ENCODE measurements at regions not wholly inside any gene's neighbourhood (a gene's known extent, or its start where the extent isn't known, plus 50 kb on each side); places are given as distances from the start of the nearest gene placed in this dataset.

- CTCF ChIA-PET, result interaction anchor here (0.6 kb wide), 1 partner anchor 100 kb away, joined by 3 read pairs; no protein-coding TSS in a partner anchor
- H3K4me1 Mint-ChIP-seq (ENCODE audit: low read depth), result peaks cover 6% of the 10 kb centered on the region
- H3K27me3 Mint-ChIP-seq, result peaks cover 8% of the 10 kb centered on the region
- intact Hi-C loops (cut with micrococcal nuclease), result no loop called here
- POLR2A ChIA-PET, result no interaction called here
- no peak overlapping the region for H3K27ac Mint-ChIP-seq
- TF ChIP-seq CTCF (IDR thresholded peaks at IDR 0.05), result no peak
- H3K4me3 Mint-ChIP-seq, result no peak overlapping the region
- H3K9me3 Mint-ChIP-seq, result no peaks in the 10 kb centered on the region
- DNase-seq (no peak), ATAC-seq (no peak)
- no peaks in the 10 kb centered on the region for H3K36me3 Mint-ChIP-seq (ENCODE audit: low read depth)
Measured at GRCh38 chr7:25349283-25350017, 121.2 kb upstream of the NPVF start.

DNA sequence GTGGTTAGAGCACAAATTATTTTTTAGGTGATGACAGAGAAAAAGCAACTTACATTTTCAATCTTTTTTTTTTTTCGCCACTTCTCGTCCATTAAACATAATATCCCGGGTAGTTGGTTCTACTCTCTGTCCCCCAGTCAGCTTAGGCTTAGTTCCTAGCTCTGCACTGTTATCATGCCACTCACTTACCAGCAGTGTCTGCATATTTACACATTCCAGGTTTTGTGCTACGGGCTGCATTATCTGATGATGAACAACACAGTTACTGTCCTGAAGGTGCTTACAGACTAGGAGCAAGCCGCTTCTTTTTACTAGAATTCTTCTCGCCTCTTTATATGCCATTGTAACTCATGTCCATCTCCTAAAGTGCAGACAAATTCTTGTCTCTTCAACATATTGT is 121.8 kb upstream of the NPVF start:
- no peaks in the 10 kb centered on the region for H3K9me3 Mint-ChIP-seq
- H3K27me3 Mint-ChIP-seq, result peaks cover 8% of the 10 kb centered on the region
- no peak for DNase-seq
- no peaks in the 10 kb centered on the region for H3K36me3 Mint-ChIP-seq (ENCODE audit: low read depth)
- H3K27ac Mint-ChIP-seq, result no peak overlapping the region
- ATAC-seq, result no peak
- ChIA-PET CTCF (no interaction called here), POLR2A (no interaction called here)
- peaks cover 7% of the 10 kb centered on the region for H3K4me1 Mint-ChIP-seq (ENCODE audit: low read depth)
- no peak for TF ChIP-seq CTCF (IDR thresholded peaks at IDR 0.05)
- no peak overlapping the region for H3K4me3 Mint-ChIP-seq
- intact Hi-C loops (cut with micrococcal nuclease), result no loop called here

GRCh38 chr7:25351761-25352160 is 123.5 kb upstream of the NPVF start:
- no peak for TF ChIP-seq CTCF (IDR thresholded peaks at IDR 0.05)
- no peaks in the 10 kb centered on the region for H3K9me3 Mint-ChIP-seq
- POLR2A ChIA-PET, result interaction anchor here (0.6 kb wide), 1 partner anchor 175 kb away, joined by 3 read pairs; no protein-coding TSS in a partner anchor

DNA sequence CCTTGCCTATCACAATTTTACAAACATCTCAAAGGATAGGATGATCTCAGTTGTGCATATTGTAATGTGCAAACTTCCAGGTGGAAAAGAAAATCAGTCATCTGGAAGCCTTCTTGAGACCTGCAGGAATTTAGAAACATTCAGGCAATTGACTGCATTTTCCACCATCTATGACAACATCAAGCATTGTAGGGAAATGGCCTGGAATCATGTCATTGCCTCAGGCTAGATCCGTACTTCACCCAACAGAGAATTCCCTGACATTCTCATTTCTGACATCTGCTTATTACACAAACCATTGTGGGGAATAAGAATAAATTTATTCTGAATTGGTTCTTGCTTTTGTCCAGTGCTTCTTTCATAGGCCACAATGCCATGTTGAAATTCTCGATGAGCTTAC is 124.9 kb upstream of the NPVF start:
- ATAC-seq, result no peak
- peaks cover 7% of the 10 kb centered on the region for H3K27me3 Mint-ChIP-seq
- intact Hi-C loops (cut with micrococcal nuclease), result no loop called here
- H3K4me3 Mint-ChIP-seq, result no peak overlapping the region
- TF ChIP-seq CTCF (IDR thresholded peaks at IDR 0.05), result no peak
- peaks cover 7% of the 10 kb centered on the region for H3K4me1 Mint-ChIP-seq (ENCODE audit: low read depth)
- H3K36me3 Mint-ChIP-seq (ENCODE audit: low read depth), result no peaks in the 10 kb centered on the region
- no peak for DNase-seq
- ChIA-PET CTCF (no interaction called here), POLR2A (no interaction called here)
- H3K27ac Mint-ChIP-seq, result no peak overlapping the region
- no peaks in the 10 kb centered on the region for H3K9me3 Mint-ChIP-seq

More at GRCh38 chr7:25351761-25352160, 123.5 kb upstream of the NPVF start:
- Mint-ChIP-seq H3K27me3 (peaks cover 10% of the 10 kb centered on the region), H3K36me3 (ENCODE audit: low read depth) (no peaks in the 10 kb centered on the region), H3K4me3 (no peak overlapping the region), H3K4me1 (ENCODE audit: low read depth) (peaks cover 7% of the 10 kb centered on the region), H3K27ac (no peak overlapping the region)
- no peak for ATAC-seq
- intact Hi-C loops (cut with micrococcal nuclease), result no loop called here
- DNase-seq, result no peak
- CTCF ChIA-PET, result no interaction called here

DNA sequence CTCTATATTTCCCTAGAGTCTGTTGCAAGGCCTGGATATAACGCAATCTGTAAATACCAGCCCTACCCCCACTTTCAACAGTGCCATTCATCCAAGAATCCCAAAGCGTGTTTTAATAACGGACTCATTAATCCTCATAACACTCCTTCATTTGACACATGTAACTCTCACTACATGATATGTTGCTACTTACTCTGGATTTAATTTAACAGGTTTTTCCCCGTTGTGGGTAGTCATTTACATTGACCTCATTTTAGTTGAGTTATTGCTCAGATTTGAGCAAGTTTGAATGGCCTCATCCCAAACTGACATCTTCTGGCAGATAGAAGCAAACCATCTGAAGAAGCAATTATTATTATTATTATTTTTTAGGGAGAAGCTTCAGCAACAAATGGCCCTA is 125.4 kb upstream of the NPVF start:
- Mint-ChIP-seq H3K36me3 (ENCODE audit: low read depth) (no peaks in the 10 kb centered on the region), H3K27ac (no peak overlapping the region), H3K9me3 (no peaks in the 10 kb centered on the region), H3K4me1 (ENCODE audit: low read depth) (peaks cover 7% of the 10 kb centered on the region), H3K27me3 (peaks cover 6% of the 10 kb centered on the region), H3K4me3 (no peak overlapping the region)
- intact Hi-C loops (cut with micrococcal nuclease), result no loop called here
- ChIA-PET POLR2A (no interaction called here), CTCF (no interaction called here)
- DNase-seq (no peak), ATAC-seq (no peak)
- no peak for TF ChIP-seq CTCF (IDR thresholded peaks at IDR 0.05)

Measured in activated CD8-positive, alpha-beta T cell treated with anti-CD3 and anti-CD28 coated beads for 36 hours (primary cell).